ENCODE measurements at regions not wholly inside any gene's neighbourhood (a gene's known extent, or its start where the extent isn't known, plus 50 kb on each side); places are given as distances from the start of the nearest gene placed in this dataset.

DNA sequence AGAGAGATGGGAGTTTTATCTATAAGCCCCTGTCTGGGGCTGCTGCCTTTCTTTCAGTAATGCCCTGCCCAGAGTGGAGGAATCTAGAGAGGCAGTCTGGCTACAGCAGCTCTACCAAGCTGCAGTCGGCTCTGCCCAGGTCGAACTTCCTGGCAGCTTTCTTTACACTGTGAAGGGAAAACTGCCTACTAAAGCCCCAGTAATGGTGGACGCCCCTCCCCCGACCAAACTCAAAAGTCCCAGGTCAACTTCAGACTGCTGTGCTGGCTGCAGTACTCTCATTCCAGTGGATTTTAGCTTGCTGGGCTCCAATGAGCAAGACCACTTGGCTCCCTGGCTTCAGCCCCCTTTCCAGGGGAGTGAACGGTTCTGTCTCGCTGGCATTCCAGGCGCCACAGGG, 65.9 kb upstream of the RARB start:
- TF ChIP-seq, protein P1, sequence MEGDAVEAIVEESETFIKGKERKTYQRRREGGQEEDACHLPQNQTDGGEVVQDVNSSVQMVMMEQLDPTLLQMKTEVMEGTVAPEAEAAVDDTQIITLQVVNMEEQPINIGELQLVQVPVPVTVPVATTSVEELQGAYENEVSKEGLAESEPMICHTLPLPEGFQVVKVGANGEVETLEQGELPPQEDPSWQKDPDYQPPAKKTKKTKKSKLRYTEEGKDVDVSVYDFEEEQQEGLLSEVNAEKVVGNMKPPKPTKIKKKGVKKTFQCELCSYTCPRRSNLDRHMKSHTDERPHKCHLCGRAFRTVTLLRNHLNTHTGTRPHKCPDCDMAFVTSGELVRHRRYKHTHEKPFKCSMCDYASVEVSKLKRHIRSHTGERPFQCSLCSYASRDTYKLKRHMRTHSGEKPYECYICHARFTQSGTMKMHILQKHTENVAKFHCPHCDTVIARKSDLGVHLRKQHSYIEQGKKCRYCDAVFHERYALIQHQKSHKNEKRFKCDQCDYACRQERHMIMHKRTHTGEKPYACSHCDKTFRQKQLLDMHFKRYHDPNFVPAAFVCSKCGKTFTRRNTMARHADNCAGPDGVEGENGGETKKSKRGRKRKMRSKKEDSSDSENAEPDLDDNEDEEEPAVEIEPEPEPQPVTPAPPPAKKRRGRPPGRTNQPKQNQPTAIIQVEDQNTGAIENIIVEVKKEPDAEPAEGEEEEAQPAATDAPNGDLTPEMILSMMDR (IDR thresholded peaks at IDR 0.05): no peak
- no peak for TF ChIP-seq POLR2A (IDR thresholded peaks at IDR 0.05; ENCODE audit: low read depth)

Data from esophagus muscularis mucosa (tissue), 3 donors.